Muscle layer of colon (tissue), 2 donors: ENCODE measurements at regions not wholly inside any gene's neighbourhood (a gene's known extent, or its start where the extent isn't known, plus 50 kb on each side); places are given as distances from the start of the nearest gene placed in this dataset.

Experiments used
- H3K27ac ChIP-seq: one replicate; pipeline ENCODE4 v1.7.0; 2013; ENCODE audit warnings: low read depth, mild to moderate bottlenecking, low read length, moderate library complexity
- H3K27me3 ChIP-seq, 2 donors: one replicate each; pipeline ENCODE4 v1.7.0; 2013; ENCODE audit warnings: low read length in 2 of 2, mild to moderate bottlenecking in 2 of 2; ENCODE audit not compliant: insufficient read depth in 2 of 2, control insufficient read depth in 1 of 2
- H3K36me3 ChIP-seq: one replicate; pipeline ENCODE4 v1.7.0; 2013; ENCODE audit warnings: mild to moderate bottlenecking, low read length; ENCODE audit not compliant: insufficient read depth
- H3K4me1 ChIP-seq: one replicate; pipeline ENCODE4 v1.7.0; 2013; ENCODE audit warnings: mild to moderate bottlenecking, low read length; ENCODE audit not compliant: insufficient read depth
- H3K4me3 ChIP-seq, 2 donors: one replicate each; pipeline ENCODE4 v1.7.0; 2013; ENCODE audit warnings: low read length in 2 of 2, low read depth in 1 of 2, mild to moderate bottlenecking in 1 of 2, moderate library complexity in 1 of 2
- H3K9ac ChIP-seq: one replicate; pipeline ENCODE4 v1.7.0; 2013; ENCODE audit warnings: low read length
- H3K9me3 ChIP-seq: one replicate; pipeline ENCODE4 v1.7.0; 2013; ENCODE audit warnings: mild to moderate bottlenecking, low read length
- donor health status: abdominal sarcoma.
- donor health status: Adenocarcinoma of cecum.

DNA sequence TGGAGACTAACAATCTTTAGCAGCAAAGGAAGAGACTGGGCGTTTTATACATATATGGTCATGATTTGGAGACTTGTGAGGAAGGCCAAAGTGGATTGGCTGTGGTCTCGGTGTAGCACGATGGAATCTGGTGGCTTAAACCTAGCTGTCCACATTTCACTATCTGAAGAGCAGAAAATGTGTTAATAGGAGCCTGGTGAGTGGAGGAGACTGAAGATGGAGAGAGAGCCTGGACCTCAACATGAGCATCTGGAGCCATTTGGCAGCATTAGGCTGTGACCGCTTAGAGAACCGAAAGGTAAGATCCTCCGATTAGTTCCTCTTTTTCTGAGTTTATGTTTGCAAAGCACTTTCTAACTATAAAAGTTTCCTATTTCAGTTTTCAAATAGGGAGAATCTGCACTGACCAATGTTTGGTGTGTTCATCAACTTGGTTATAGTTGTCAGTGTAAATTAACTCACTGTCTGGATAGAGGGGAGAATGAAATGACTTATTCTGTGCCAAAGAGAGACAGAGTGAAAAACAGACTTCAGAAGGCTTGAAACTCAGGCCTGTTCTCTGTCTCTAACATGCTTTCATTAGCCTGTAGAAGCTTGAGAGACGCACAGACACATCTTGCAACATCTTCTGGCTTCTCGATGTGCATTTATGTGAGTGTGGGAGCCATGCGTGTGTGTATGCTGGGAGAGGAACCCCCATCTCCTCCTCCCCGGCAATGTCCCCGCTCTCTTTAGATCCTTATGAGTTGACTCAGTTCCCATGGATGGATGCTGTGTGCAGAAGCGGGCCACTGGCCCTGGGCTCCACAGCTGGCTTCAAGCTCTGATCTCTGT is 244.7 kb upstream of the TBL1XR1 start:
- Histone ChIP-seq H3K4me1 (peaks cover 46% of the 10 kb centered on the region), H3K4me3 (peak overlapping the region in 1 of 2 donors; percentile 63)

DNA sequence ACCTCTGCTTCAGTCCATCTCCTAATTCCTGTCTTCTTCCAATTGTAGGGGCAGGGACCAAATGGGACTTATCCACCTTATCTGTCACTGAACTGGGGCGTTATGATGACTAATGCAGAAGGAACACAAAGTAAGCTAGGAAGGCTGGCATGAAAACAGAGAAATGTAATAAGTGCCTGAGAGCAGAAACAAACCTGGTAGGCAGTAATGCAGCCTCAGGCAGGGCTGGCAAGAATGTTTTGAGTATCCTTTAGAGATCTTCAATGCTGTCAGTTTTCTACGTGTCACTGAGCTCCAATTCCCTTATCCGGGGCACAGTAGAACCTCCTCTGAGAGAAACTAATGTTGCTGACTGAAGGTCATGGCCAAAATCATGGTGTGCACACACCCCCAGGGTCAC is 246.2 kb upstream of the TBL1XR1 start:
- Histone ChIP-seq H3K4me1 (peaks cover 53% of the 10 kb centered on the region), H3K9ac (no peak overlapping the region), H3K9me3 (no peaks in the 10 kb centered on the region), H3K27ac (peak overlapping the region; percentile 81), H3K36me3 (no peaks in the 10 kb centered on the region), H3K27me3 (no peaks in the 10 kb centered on the region), H3K4me3 (peak overlapping the region in 1 of 2 donors; percentile 10)

More for the DNA sequence above, 244.7 kb upstream of the TBL1XR1 start:
- no peaks in the 10 kb centered on the region for H3K9me3 ChIP-seq
- peak overlapping the region; percentile 53 for H3K27ac ChIP-seq
- H3K27me3 ChIP-seq: no peaks in the 10 kb centered on the region
- H3K36me3 ChIP-seq: no peaks in the 10 kb centered on the region
- peak overlapping the region; percentile 74 for H3K9ac ChIP-seq

DNA sequence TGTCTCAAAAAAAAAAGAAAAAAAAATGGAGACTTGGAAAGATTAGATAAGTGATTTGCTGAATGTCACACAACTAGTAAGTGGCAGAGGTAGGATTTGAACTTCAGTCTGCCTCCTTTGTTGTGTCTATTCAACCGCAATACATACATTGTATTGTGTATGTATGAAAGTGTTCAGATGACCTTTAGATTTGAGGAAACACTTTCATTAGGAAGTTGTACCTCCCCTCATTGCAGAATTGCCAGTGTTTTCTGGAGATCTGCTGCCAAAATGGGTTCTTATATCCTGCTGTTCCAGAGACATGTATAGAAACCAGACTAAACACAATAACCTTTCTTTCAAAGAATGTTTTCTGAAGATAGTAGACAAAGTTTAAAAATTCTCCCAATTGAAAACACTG is 247.4 kb upstream of the TBL1XR1 start:
- no peak overlapping the region for H3K9ac ChIP-seq
- H3K4me1 ChIP-seq: peaks cover 43% of the 10 kb centered on the region
- H3K9me3 ChIP-seq: no peaks in the 10 kb centered on the region
- no peaks in the 10 kb centered on the region for H3K36me3 ChIP-seq
- no peak overlapping the region for H3K27ac ChIP-seq
- no peaks in the 10 kb centered on the region for H3K27me3 ChIP-seq
- no peak overlapping the region for H3K4me3 ChIP-seq

DNA sequence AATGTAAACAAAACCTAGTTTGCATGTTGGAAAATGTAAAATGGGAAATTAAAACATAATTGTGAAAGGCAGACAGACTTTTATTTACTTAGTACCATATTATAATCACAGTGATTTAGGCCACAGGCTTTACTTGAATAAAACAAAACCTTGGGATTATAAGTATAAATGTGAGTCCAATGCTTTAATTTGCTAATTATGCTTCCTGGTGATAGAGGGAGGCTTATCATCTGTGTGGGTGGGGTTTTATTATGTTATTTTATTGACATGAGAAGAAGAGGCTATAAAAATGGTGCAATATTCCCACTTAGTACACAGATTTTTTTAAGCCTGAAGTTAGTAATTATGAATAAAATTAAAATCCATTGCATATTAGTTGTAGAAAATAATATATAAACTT is 248.3 kb upstream of the TBL1XR1 start:
- Histone ChIP-seq H3K36me3 (no peaks in the 10 kb centered on the region), H3K27me3 (no peaks in the 10 kb centered on the region), H3K4me3 (no peak overlapping the region), H3K4me1 (peaks cover 35% of the 10 kb centered on the region), H3K27ac (no peak overlapping the region), H3K9ac (no peak overlapping the region), H3K9me3 (no peaks in the 10 kb centered on the region)

DNA sequence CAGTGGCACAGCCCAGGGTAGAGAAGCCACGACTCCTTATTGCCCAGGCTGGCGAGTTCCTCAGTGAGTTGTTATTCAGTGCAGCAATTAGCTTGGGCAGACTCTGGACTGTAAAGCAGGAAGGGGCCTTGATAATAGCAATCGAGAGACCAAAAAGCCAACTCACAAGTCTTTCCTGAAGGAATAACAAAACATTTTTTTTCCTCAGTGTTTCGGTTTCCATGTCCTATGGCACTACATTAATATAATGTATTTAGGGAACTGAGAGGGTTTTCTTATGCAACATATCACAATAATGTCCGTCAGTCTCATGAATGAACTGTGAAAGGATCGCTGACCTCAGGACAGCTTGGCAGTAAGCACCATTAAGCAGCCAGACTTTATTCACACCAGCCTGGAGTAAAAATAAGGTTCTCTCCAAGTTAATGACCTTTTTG is 248.9 kb upstream of the TBL1XR1 start:
- Histone ChIP-seq H3K27ac (peak overlapping the region; percentile 0), H3K9ac (no peak overlapping the region), H3K4me1 (peaks cover 33% of the 10 kb centered on the region)

DNA sequence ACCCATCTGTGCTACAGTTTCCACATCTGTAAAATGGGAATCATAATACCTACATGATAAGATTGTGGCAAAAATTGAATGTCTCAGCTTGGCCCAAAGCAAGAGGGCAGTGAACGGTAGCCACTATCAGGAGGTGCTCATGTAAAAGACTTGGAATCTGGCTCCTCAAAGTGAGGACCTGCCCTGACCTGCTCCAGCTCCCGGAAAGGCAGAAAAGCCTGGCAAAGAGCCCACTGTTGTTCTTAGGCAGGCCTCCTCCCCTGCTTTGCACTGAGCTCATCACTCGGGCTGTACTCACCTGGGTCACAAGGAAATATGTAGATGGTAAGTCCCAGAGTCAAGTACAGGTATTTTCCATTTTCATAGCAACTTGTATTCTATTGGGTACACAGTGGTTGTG is 250.7 kb upstream of the TBL1XR1 start:
- Histone ChIP-seq H3K9me3 (no peaks in the 10 kb centered on the region), H3K4me1 (peaks cover 33% of the 10 kb centered on the region), H3K27me3 (no peaks in the 10 kb centered on the region), H3K9ac (no peak overlapping the region), H3K4me3 (no peak overlapping the region), H3K27ac (no peak overlapping the region), H3K36me3 (no peaks in the 10 kb centered on the region)

More for the DNA sequence above, 248.9 kb upstream of the TBL1XR1 start:
- H3K36me3 ChIP-seq: no peaks in the 10 kb centered on the region
- H3K9me3 ChIP-seq: no peaks in the 10 kb centered on the region
- H3K4me3 ChIP-seq: peak overlapping the region in 1 of 2 donors; percentile 15
- no peaks in the 10 kb centered on the region for H3K27me3 ChIP-seq

DNA sequence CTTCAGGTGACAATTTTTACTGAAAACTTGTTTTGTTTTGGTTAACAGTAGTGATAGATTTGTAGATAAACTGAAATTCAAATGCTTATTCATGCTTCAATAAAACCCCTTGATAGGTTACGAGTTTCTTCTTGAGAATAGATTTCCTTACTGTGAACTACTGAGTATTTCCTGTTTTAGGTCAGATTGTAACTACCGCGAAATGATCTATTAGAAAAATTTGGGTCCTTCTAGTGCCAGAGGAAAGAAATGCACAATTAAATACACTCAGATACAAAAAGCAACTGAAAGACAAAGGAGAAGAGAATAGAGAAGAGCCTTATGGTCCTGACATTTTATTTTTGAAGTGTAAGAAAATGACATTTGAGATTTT is 251.7 kb upstream of the TBL1XR1 start:
- H3K4me3 ChIP-seq: no peak overlapping the region
- no peaks in the 10 kb centered on the region for H3K9me3 ChIP-seq
- no peaks in the 10 kb centered on the region for H3K36me3 ChIP-seq
- H3K4me1 ChIP-seq: peaks cover 30% of the 10 kb centered on the region
- H3K9ac ChIP-seq: no peak overlapping the region
- H3K27ac ChIP-seq: no peak overlapping the region
- H3K27me3 ChIP-seq: no peaks in the 10 kb centered on the region

DNA sequence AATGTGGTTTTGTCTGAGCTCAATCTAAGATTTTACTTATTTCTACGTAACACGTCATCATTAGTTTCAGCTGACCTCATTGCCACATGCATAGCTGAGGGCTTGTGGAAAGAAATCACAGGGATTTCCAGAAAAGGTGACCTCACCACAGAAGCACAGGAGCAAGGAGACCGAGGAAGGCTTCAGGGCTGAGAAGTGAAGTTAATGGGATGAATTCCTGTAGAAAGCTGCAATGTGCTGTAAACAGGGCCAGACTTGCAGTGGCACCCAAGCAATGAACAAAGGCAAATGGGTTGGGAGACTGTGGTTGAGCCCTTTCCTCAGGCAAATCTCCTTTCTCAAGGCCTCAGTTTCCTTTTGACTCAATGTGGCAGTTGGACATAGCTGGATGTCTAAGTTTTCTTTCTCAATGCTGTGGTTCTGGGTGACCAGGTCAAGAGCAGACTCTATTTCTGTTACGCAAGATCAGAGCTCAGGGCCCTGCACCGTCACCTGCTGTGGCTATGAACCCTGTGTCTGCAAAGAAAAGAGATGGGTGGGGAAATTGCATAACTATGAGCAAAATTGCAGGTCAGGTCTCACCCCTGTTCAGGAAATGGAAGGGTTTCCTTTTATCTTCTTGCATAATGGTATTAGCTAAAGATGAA is 252.2 kb upstream of the TBL1XR1 start:
- H3K4me3 ChIP-seq: no peak overlapping the region
- H3K36me3 ChIP-seq: no peaks in the 10 kb centered on the region
- H3K9me3 ChIP-seq: no peaks in the 10 kb centered on the region
- no peaks in the 10 kb centered on the region for H3K27me3 ChIP-seq
- H3K9ac ChIP-seq: no peak overlapping the region
- peak overlapping the region; percentile 38 for H3K27ac ChIP-seq
- H3K4me1 ChIP-seq: peaks cover 30% of the 10 kb centered on the region

DNA sequence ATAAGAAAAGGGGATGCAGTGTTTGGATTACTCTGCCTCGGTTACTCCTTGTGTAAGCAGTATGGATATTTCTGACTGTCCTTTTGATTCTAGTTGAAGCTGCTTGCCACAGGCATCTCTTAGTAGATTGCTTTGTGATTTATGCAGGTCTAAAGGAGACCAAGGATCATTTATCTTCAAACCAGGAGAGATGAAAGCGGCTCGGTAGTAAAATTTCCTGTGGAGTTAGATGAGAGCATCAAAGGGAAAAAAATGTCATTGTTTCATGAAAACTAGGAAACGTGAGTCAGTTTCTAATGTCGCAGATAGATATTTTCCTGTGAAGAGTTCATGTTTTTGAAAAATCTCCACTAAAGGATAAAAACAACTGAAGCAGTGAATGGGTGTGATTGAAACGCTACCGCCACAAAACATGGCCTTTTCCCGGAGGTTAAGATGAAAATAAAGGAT is 254.0 kb upstream of the TBL1XR1 start:
- H3K4me3 ChIP-seq: peak overlapping the region in 1 of 2 donors; percentile 45
- H3K27me3 ChIP-seq: no peaks in the 10 kb centered on the region
- H3K9me3 ChIP-seq: no peaks in the 10 kb centered on the region
- H3K27ac ChIP-seq: peak overlapping the region; percentile 53
- H3K4me1 ChIP-seq: peaks cover 30% of the 10 kb centered on the region
- no peaks in the 10 kb centered on the region for H3K36me3 ChIP-seq
- peak overlapping the region; percentile 37 for H3K9ac ChIP-seq

DNA sequence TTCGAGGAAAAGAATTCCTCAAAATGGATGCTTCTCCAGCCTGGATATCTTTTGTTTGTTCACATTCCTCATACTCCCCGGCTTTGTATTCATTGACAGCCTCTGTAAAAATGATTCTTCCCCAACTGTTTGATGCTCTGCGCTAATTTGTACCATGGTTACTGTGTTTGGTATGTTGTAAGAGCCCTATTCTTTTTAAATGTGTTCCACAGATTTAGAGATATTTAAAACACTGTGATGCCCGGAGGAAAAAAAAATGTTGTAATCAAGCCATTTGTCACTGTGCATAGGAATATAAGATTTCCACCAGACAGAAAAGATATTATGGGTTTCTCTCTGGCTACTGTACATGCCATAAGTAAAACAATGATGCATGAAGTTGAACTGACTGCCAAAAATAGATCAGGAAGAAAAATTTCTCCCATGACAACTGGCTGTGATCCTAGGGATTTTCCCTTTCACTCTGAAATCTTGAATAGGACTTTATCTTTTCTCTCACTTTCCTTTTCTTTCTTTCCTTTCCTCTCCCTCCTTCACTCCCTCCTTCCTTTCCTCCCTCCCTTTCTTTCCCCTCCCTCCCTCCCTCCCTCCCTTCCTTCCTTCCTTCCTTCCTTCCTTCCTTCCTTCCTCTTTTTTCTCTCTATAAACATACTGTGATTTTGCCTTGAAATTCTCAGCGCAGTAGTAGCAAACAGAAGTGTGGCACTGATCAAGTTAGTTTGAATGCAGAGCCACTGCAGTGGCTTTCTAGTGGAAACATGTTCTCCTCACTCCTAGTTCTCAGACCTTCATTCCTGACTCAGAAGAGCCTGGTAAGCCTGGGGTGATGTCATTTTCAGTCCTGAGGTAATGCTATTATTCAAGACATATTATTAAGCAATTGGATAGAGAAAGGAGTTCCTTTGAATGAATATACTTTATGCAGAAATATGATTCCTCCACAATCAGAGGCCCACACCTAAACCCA is 254.9 kb upstream of the TBL1XR1 start:
- Histone ChIP-seq H3K9me3 (no peaks in the 10 kb centered on the region), H3K4me3 (peak overlapping the region in 1 of 2 donors; percentile 45), H3K9ac (peak overlapping the region; percentile 37), H3K4me1 (peaks cover 30% of the 10 kb centered on the region), H3K27me3 (no peaks in the 10 kb centered on the region), H3K36me3 (no peaks in the 10 kb centered on the region), H3K27ac (peak overlapping the region; percentile 53)
